A673 (cell line): ENCODE measurements at regions not wholly inside any gene's neighbourhood (a gene's known extent, or its start where the extent isn't known, plus 50 kb on each side); places are given as distances from the start of the nearest gene placed in this dataset.

Source experiments
- CTCF ChIP-seq: fragments of 300-800, 200-600 bp; sonication (generic); conservative IDR thresholded peaks from 2 replicates; pipeline ENCODE4 v1.5.1; 2017; ENCODE audit warnings: low read depth, mild to moderate bottlenecking, antibody characterized with exemption, low read length, moderate library complexity, mixed read lengths
- EZH2 ChIP-seq: fragments of 200-600 bp; sonication (generic); IDR thresholded peaks from 2 replicates; pipeline ENCODE4 v1.6.1; 2017; ENCODE audit warnings: borderline replicate concordance, low read depth, mild to moderate bottlenecking, mixed read lengths, antibody characterized with exemption, low read length; ENCODE audit not compliant: poor library complexity, severe bottlenecking

GRCh38 chr1:190685676-190686075 is 208.0 kb upstream of the BRINP3 start:
- TF ChIP-seq CTCF (no peak), EZH2 (no peak)
